Trophoblast cell (in vitro differentiated cells and primary cell): ENCODE measurements at regions not wholly inside any gene's neighbourhood (a gene's known extent, or its start where the extent isn't known, plus 50 kb on each side); places are given as distances from the start of the nearest gene placed in this dataset.
A peak's percentile ranks its signal among the peaks of the same experiment; 100 is the strongest.

Source experiments
- DNase-seq, 2 donors: peaks; one replicate each; pipeline ENCODE4 v3.0.0-alpha.2; 2016
- H2AFZ ChIP-seq: 2 replicates; pipeline ENCODE4 v1.6.1; 2013; ENCODE audit warnings: low read length, moderate library complexity, mild to moderate bottlenecking; ENCODE audit not compliant: insufficient read depth, poor library complexity
- H2AK5ac ChIP-seq: 2 replicates; pipeline ENCODE4 v1.6.1; 2013; ENCODE audit warnings: mild to moderate bottlenecking, low read length
- H2BK120ac ChIP-seq: 2 replicates; pipeline ENCODE4 v1.6.1; 2013; ENCODE audit warnings: low read length, mild to moderate bottlenecking, moderate library complexity; ENCODE audit not compliant: insufficient read depth, poor library complexity
- H2BK12ac ChIP-seq: 2 replicates; pipeline ENCODE4 v1.6.1; 2013; ENCODE audit warnings: mild to moderate bottlenecking, low read length, moderate library complexity
- H2BK5ac ChIP-seq: 2 replicates; pipeline ENCODE4 v1.6.1; 2013; ENCODE audit warnings: low read length, low read depth, moderate library complexity, mild to moderate bottlenecking; ENCODE audit not compliant: poor library complexity
- H3K14ac ChIP-seq: 2 replicates; pipeline ENCODE4 v1.6.1; 2013; ENCODE audit warnings: mild to moderate bottlenecking, low read length
- H3K18ac ChIP-seq: 2 replicates; pipeline ENCODE4 v1.6.1; 2013; ENCODE audit warnings: mild to moderate bottlenecking, low read length
- H3K23ac ChIP-seq: 2 replicates; pipeline ENCODE4 v1.6.1; 2013; ENCODE audit warnings: low read length
- H3K27ac ChIP-seq: 2 replicates; pipeline ENCODE4 v1.5.1; 2013; ENCODE audit warnings: low read depth, mild to moderate bottlenecking, inconsistent platforms, low read length, moderate library complexity
- H3K27me3 ChIP-seq: 2 replicates; pipeline ENCODE4 v1.6.1; 2013; ENCODE audit warnings: inconsistent platforms, mild to moderate bottlenecking, low read length, moderate library complexity; ENCODE audit not compliant: insufficient read depth
- H3K36me3 ChIP-seq, 2 experiments: 1 replicate in 1 of 2; 2 replicates in 1 of 2; pipeline ENCODE4 v1.6.1; 2013; ENCODE audit warnings: low read length in 2 of 2, mild to moderate bottlenecking in 2 of 2, moderate library complexity in 1 of 2; ENCODE audit not compliant: insufficient read depth in 2 of 2, control insufficient read depth in 1 of 2
- H3K4ac ChIP-seq: 2 replicates; pipeline ENCODE4 v1.6.1; 2013; ENCODE audit warnings: low read depth, mild to moderate bottlenecking, low read length, moderate library complexity
- H3K4me1 ChIP-seq, 2 experiments: 1 replicate in 1 of 2; 2 replicates in 1 of 2; pipeline ENCODE4 v1.6.1; 2013; ENCODE audit warnings: low read length in 2 of 2, mild to moderate bottlenecking in 2 of 2, moderate library complexity in 1 of 2; ENCODE audit not compliant: insufficient read depth in 2 of 2, control insufficient read depth in 1 of 2
- H3K4me2 ChIP-seq: 2 replicates; pipeline ENCODE4 v1.6.1; 2013; ENCODE audit warnings: inconsistent platforms, mild to moderate bottlenecking, low read length, moderate library complexity
- H3K4me3 ChIP-seq: 2 replicates; pipeline ENCODE4 v1.5.1; 2013; ENCODE audit warnings: mild to moderate bottlenecking, low read depth, low read length, inconsistent platforms
- H3K79me1 ChIP-seq: one replicate; pipeline ENCODE4 v1.6.1; 2013; ENCODE audit warnings: low read length
- H3K79me2 ChIP-seq: 2 replicates; pipeline ENCODE4 v1.6.1; 2013; ENCODE audit warnings: low read length, mild to moderate bottlenecking; ENCODE audit not compliant: control insufficient read depth, insufficient read depth, poor library complexity
- H3K9ac ChIP-seq: 2 replicates; pipeline ENCODE4 v1.6.1; 2013; ENCODE audit warnings: mild to moderate bottlenecking, low read length
- H3K9me3 ChIP-seq: 2 replicates; pipeline ENCODE4 v1.6.1; 2013; ENCODE audit warnings: low read depth, mild to moderate bottlenecking, control low read depth, inconsistent platforms, low read length; ENCODE audit not compliant: insufficient read depth
- H4K12ac ChIP-seq: 2 replicates; pipeline ENCODE4 v1.6.1; 2013; ENCODE audit warnings: low read depth, mild to moderate bottlenecking, low read length, moderate library complexity
- H4K8ac ChIP-seq: 2 replicates; pipeline ENCODE4 v1.6.1; 2013; ENCODE audit warnings: low read depth, mild to moderate bottlenecking, low read length, moderate library complexity
- H4K91ac ChIP-seq: one replicate; pipeline ENCODE4 v1.6.1; 2013; ENCODE audit warnings: low read depth, mild to moderate bottlenecking, low read length, moderate library complexity
- WGBS: extraction: QIAGEN DNeasy Blood & Tissue Kit; methylation state at CpG from one replicate; pipeline ENCODE4 v1.1.7; 2013; ENCODE audit warnings: missing lambda C conversion rate; ENCODE audit not compliant: insufficient read length, insufficient coverage; ENCODE audit errors: extremely low coverage; 5-methylcytosine and 5-hydroxymethylcytosine counted together

- Histone ChIP-seq H3K4me3 (no peak overlapping the region), H3K36me3 (no peaks in the 10 kb centered on the region), H2BK5ac (no peak overlapping the region), H2AFZ (no peak overlapping the region), H3K4me2 (no peak overlapping the region), H4K8ac (no peak overlapping the region), H3K23ac (no peak overlapping the region), H2BK120ac (no peak overlapping the region), H3K27me3 (no peaks in the 10 kb centered on the region), H3K79me2 (no peaks in the 10 kb centered on the region), H3K79me1 (no peaks in the 10 kb centered on the region), H3K18ac (no peak overlapping the region), H2BK12ac (no peak overlapping the region), H4K12ac (no peak overlapping the region), H4K91ac (no peak overlapping the region), H3K27ac (no peak overlapping the region), H3K4me1 (no peaks in the 10 kb centered on the region), H3K14ac (no peak overlapping the region), H2AK5ac (no peak overlapping the region), H3K9ac (no peak overlapping the region), H3K9me3 (no peaks in the 10 kb centered on the region), H3K4ac (no peak overlapping the region)
- no CpG with 5 or more reads among the region's 1 CpG for WGBS
- peak in 1 of 2 donors; percentile 41 for DNase-seq
Measured at GRCh38 chrX:110442635-110443034, 84.0 kb downstream of the RTL9 start.

DNA sequence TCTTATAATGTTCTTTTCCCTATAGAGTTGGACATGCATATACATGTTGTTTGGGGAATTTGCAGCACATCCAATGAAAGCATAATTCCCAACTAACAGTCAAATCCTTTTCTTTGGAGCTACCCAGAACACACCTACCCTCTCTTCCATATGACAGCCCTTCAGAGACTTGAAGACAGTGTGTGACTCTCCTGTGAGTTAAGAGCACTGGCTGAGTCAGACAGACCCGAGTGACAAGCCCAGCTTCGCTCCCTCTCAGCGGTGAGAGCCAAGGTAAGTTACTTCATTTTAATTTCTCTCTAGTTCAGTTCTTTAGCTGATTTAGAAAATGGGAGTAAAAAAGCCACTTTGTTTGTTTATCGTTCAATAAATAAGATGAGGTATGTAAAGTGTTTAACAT is 86.3 kb downstream of the RTL9 start:
- H2BK12ac ChIP-seq, result no peak overlapping the region
- H3K4me1 ChIP-seq, result no peaks in the 10 kb centered on the region
- no peak overlapping the region for H2AFZ ChIP-seq
- H2BK120ac ChIP-seq, result no peak overlapping the region
- no peak overlapping the region for H3K9ac ChIP-seq
- no peak overlapping the region for H4K91ac ChIP-seq
- no peak overlapping the region for H2AK5ac ChIP-seq
- no peak overlapping the region for H3K18ac ChIP-seq
- no peaks in the 10 kb centered on the region for H3K9me3 ChIP-seq
- no peaks in the 10 kb centered on the region for H3K79me1 ChIP-seq
- no peak overlapping the region for H3K14ac ChIP-seq
- H3K27me3 ChIP-seq, result no peaks in the 10 kb centered on the region
- no peaks in the 10 kb centered on the region for H3K36me3 ChIP-seq
- no peaks in the 10 kb centered on the region for H3K79me2 ChIP-seq
- DNase-seq, result no peak
- no peak overlapping the region for H3K4me3 ChIP-seq
- no peak overlapping the region for H3K23ac ChIP-seq
- H3K4ac ChIP-seq, result no peak overlapping the region
- H3K4me2 ChIP-seq, result no peak overlapping the region
- no peak overlapping the region for H4K8ac ChIP-seq
- WGBS, result no CpG with 5 or more reads among the region's 4 CpGs
- H2BK5ac ChIP-seq, result no peak overlapping the region
- no peak overlapping the region for H4K12ac ChIP-seq
- no peak overlapping the region for H3K27ac ChIP-seq

DNA sequence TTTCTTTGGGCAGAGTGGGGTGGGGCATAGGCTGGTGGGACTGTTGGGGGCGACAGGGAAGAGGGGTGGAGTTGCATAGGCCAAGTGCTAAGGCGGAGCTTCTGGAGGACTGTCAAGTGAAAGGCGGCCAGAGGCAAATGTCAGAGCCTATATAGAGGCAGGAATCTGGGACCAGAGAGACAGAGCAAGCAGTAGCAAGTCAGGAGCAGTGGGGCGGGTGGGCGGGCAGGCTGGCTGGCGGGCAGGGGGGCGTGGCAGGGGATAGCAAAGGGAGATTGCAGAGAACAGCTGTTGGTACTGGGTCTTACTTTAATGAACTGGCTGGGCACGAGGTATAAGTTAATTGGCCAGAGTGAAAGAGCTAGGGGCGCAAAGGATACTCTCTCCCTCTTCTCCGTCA is 89.8 kb downstream of the RTL9 start:
- no peak overlapping the region for H4K12ac ChIP-seq
- H3K27ac ChIP-seq, result no peak overlapping the region
- H3K9ac ChIP-seq, result no peak overlapping the region
- no peak overlapping the region for H2BK5ac ChIP-seq
- H2BK12ac ChIP-seq, result no peak overlapping the region
- no peak overlapping the region for H3K4me2 ChIP-seq
- no CpG with 5 or more reads among the region's 10 CpGs for WGBS
- no peak overlapping the region for H3K14ac ChIP-seq
- H3K79me2 ChIP-seq, result no peaks in the 10 kb centered on the region
- H2AFZ ChIP-seq, result no peak overlapping the region
- H3K4ac ChIP-seq, result no peak overlapping the region
- peaks cover under 1% of the 10 kb centered on the region for H3K9me3 ChIP-seq
- H3K23ac ChIP-seq, result no peak overlapping the region
- H4K8ac ChIP-seq, result no peak overlapping the region
- H3K27me3 ChIP-seq, result no peaks in the 10 kb centered on the region
- H3K36me3 ChIP-seq, result no peaks in the 10 kb centered on the region
- H3K18ac ChIP-seq, result no peak overlapping the region
- no peak overlapping the region for H2BK120ac ChIP-seq
- H3K79me1 ChIP-seq, result no peaks in the 10 kb centered on the region
- H3K4me1 ChIP-seq, result no peaks in the 10 kb centered on the region
- no peak overlapping the region for H4K91ac ChIP-seq
- H2AK5ac ChIP-seq, result no peak overlapping the region
- no peak overlapping the region for H3K4me3 ChIP-seq
- DNase-seq, result no peak

DNA sequence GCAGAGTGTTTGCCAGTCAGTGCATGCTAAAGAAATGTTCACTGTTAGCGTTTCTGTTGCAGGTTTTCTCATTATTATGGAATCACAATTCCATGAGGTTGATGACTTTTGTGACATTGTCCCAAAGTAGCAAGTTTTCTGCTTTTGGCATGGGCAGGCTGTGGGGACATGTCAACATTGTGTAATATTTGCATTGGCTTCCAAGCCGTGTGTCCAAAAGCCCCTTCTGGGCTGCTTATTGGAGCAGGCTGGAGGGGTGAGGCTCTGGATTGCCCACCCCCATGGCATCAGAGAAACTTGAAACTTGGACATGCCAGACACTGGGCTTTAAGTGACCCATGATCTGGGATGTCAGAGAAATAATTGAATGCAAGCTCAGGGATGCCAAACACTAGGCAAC is 90.7 kb downstream of the RTL9 start:
- no peak overlapping the region for H3K14ac ChIP-seq
- no peak overlapping the region for H2BK12ac ChIP-seq
- H4K12ac ChIP-seq, result no peak overlapping the region
- H3K27me3 ChIP-seq, result no peaks in the 10 kb centered on the region
- H3K9me3 ChIP-seq, result peaks cover 4% of the 10 kb centered on the region
- no CpG with 5 or more reads among the region's 2 CpGs for WGBS
- no peak overlapping the region for H3K4me2 ChIP-seq
- no peak overlapping the region for H2AK5ac ChIP-seq
- H3K18ac ChIP-seq, result no peak overlapping the region
- no peaks in the 10 kb centered on the region for H3K36me3 ChIP-seq
- no peaks in the 10 kb centered on the region for H3K79me1 ChIP-seq
- no peak overlapping the region for H2AFZ ChIP-seq
- no peak overlapping the region for H2BK120ac ChIP-seq
- H3K4me3 ChIP-seq, result no peak overlapping the region
- no peak overlapping the region for H3K4ac ChIP-seq
- no peak for DNase-seq
- no peak overlapping the region for H3K27ac ChIP-seq
- no peak overlapping the region for H3K9ac ChIP-seq
- no peaks in the 10 kb centered on the region for H3K4me1 ChIP-seq
- no peak overlapping the region for H4K91ac ChIP-seq
- no peaks in the 10 kb centered on the region for H3K79me2 ChIP-seq
- H4K8ac ChIP-seq, result no peak overlapping the region
- no peak overlapping the region for H2BK5ac ChIP-seq
- H3K23ac ChIP-seq, result no peak overlapping the region
